Activated naive CD8-positive, alpha-beta T cell treated with anti-CD3 and anti-CD28 coated beads, Interleukin-2, amount 10 ng/mL, durations not matched to agents 7 days and 5 days (primary cell): ENCODE measurements at regions not wholly inside any gene's neighbourhood (a gene's known extent, or its start where the extent isn't known, plus 50 kb on each side); places are given as distances from the start of the nearest gene placed in this dataset.

Source experiments
- ATAC-seq: fragments of 150-1000 bp; cut with Tn5 transposase; one replicate; pipeline ENCODE4 v1.10.0; 2021; ENCODE audit warnings: low read depth, moderate library complexity
- POLR2A ChIA-PET: fragments of 350-600 bp; sonication (Branson Sonifier 250); formaldehyde crosslinking; loops from one replicate; lab custom pipeline; 2021; ENCODE audit warnings: antibody characterized with exemption; lab: Charles Lee
- DNase-seq: peaks from one replicate; pipeline ENCODE4 v3.0.0; 2021
- H3K27ac Mint-ChIP-seq: one replicate; pipeline ENCODE4 v1.8.0; 2022; ENCODE audit warnings: mild to moderate bottlenecking, mixed read lengths
- H3K27me3 Mint-ChIP-seq: one replicate; pipeline ENCODE4 v1.8.0; 2022; ENCODE audit warnings: mild to moderate bottlenecking, moderate library complexity, mixed read lengths
- H3K36me3 Mint-ChIP-seq: one replicate; pipeline ENCODE4 v1.8.0; 2021; ENCODE audit warnings: mild to moderate bottlenecking, mixed read lengths
- H3K4me1 Mint-ChIP-seq: one replicate; pipeline ENCODE4 v1.8.0; 2021; ENCODE audit warnings: mixed read lengths
- H3K4me3 Mint-ChIP-seq: one replicate; pipeline ENCODE4 v1.8.0; 2022; ENCODE audit warnings: mild to moderate bottlenecking, moderate library complexity, mixed read lengths
- H3K9me3 Mint-ChIP-seq: one replicate; pipeline ENCODE4 v1.8.0; 2021; ENCODE audit warnings: mixed read lengths

DNA sequence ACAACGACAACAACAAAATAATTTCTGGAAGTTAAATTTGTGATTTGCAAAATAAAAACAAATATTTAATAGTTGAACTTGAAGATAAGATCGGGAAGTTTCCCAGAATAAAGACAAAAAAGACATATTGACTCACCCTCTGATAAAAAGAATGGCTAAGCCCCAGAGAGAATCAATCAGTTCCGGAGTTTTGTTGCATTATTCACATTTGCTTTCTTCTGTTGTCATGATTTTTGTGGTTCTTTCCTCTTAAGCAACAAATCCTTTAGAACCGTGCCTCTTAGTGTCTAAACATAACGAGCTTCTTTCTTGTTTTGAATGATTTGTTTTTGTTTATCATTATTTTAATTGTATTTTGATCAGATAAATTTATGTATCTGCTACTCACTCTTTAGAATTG is 134.9 kb upstream of the ADRA1D start:
- H3K36me3 Mint-ChIP-seq: no peaks in the 10 kb centered on the region
- POLR2A ChIA-PET: no interaction called here
- no peak for ATAC-seq

DNA sequence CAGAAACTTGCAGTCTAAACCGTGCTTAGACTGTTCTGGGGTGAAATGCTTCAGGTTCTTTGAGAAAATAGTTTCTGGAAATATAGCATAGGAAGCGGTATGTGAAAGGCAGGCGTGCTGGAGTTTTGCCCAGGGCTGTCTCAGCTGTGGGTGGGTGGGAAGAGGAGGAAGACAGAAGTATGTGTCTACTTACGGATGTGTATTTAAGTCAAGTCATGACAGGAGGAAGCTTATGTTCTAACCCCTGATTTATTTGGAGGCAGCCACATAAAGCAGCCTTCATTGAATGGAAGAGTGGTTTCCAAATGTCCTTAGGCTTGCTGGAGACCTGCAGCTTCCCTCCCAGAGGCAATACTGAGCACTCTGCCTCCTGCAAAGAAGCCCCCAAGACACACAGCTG is 126.8 kb upstream of the ADRA1D start:
- peaks cover 23% of the 10 kb centered on the region for H3K4me1 Mint-ChIP-seq
- H3K4me3 Mint-ChIP-seq: no peak overlapping the region
- peaks cover 4% of the 10 kb centered on the region for H3K36me3 Mint-ChIP-seq
- POLR2A ChIA-PET: no interaction called here
- peaks cover 3% of the 10 kb centered on the region for H3K9me3 Mint-ChIP-seq
- H3K27me3 Mint-ChIP-seq: peaks cover 35% of the 10 kb centered on the region
- DNase-seq: no peak
- H3K27ac Mint-ChIP-seq: peak overlapping the region; percentile 14
- no peak for ATAC-seq

More for the DNA sequence above, 134.9 kb upstream of the ADRA1D start:
- DNase-seq: no peak
- no peak overlapping the region for H3K27ac Mint-ChIP-seq
- peaks cover 62% of the 10 kb centered on the region for H3K27me3 Mint-ChIP-seq
- peaks cover 2% of the 10 kb centered on the region for H3K4me1 Mint-ChIP-seq
- no peak overlapping the region for H3K4me3 Mint-ChIP-seq
- H3K9me3 Mint-ChIP-seq: peaks cover 3% of the 10 kb centered on the region

DNA sequence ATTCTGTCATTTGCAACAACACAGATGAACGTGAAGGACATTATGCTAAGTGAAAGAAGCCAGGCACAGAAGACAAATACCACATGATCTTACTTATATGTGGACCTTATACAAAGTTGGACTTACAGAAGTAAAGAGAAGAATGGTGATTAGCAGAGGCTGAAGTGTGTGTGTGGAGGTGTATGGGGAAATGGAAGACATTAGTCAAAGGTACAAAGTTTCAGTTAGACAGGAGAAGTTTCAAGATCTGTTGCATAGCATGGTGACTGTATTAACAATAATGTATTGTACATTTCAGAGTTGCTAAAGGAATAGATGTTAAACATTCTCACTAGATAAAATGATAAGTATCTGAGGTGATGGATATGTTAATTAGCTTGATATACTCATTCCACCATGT is 124.4 kb upstream of the ADRA1D start:
- Mint-ChIP-seq H3K4me1 (peaks cover 39% of the 10 kb centered on the region), H3K4me3 (no peak overlapping the region), H3K36me3 (peaks cover 11% of the 10 kb centered on the region), H3K9me3 (peaks cover 6% of the 10 kb centered on the region), H3K27ac (no peak overlapping the region), H3K27me3 (peaks cover 14% of the 10 kb centered on the region)
- DNase-seq (no peak), ATAC-seq (no peak)
- POLR2A ChIA-PET: no interaction called here

DNA sequence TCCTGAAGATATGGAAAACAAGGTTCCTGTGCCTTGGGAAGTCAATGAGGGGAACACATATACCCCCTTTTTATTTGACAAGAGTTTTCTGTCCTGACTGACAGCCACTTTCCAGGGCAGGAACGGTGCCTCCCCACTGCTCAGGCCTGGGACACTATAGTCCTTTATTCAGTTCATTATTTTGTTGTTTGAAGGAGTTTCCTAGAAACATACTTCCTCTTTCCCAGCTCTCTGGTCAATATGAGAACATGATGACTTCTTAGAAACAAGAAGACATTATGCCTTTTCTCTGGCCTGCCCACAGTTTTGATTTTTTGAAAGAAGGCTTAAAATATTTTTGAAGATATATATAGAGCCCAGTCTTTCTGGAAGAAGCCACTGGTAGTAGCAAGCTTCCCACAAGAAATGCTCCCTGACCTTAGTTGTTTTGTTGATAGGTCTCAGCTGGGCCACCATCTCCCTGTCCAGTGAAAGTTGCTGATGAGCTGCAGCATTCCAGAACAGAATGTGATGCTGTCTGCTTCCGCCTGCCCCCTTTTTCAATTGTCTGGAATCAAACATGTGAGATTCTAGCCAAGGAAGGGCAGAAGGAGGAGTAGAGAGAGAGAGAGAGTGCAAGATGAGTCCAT is 122.7 kb upstream of the ADRA1D start:
- Mint-ChIP-seq H3K36me3 (peaks cover 12% of the 10 kb centered on the region), H3K27ac (no peak overlapping the region), H3K27me3 (peaks cover 6% of the 10 kb centered on the region), H3K4me3 (no peak overlapping the region), H3K4me1 (peaks cover 38% of the 10 kb centered on the region), H3K9me3 (peaks cover 6% of the 10 kb centered on the region)
- no peak for DNase-seq
- POLR2A ChIA-PET: interaction anchor here (0.6 kb wide), 1 partner anchor 1202 kb away, joined by 6 read pairs; no protein-coding TSS in a partner anchor
- ATAC-seq: no peak

DNA sequence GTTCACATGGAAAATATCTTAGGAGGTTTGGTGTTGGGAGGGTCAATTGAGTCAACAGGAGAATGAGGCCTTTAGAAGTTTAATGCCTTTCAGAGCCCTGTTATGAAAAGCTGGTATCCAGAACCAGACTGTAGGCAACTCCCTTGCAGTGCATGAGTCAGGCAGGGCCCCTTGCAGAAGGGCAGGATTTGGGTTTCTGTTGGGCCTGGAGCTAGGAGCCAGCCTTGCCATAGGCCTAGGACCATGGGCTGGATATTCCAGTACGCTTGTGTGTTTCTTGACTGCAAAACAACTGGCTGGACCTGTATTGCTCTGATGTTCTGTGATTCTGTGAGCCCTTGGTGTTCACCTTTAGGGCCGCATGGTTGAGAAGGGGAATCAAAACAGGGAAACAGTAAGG is 121.8 kb upstream of the ADRA1D start:
- DNase-seq: no peak
- Mint-ChIP-seq H3K9me3 (peaks cover 6% of the 10 kb centered on the region), H3K27me3 (peaks cover 3% of the 10 kb centered on the region), H3K36me3 (peaks cover 16% of the 10 kb centered on the region), H3K4me1 (peaks cover 36% of the 10 kb centered on the region), H3K27ac (peak overlapping the region; percentile 89), H3K4me3 (no peak overlapping the region)
- POLR2A ChIA-PET: interaction anchor here (0.6 kb wide), 1 partner anchor 551 kb away, joined by 4 read pairs; the partner anchor contains the start of gene AP5S1
- ATAC-seq: no peak

DNA sequence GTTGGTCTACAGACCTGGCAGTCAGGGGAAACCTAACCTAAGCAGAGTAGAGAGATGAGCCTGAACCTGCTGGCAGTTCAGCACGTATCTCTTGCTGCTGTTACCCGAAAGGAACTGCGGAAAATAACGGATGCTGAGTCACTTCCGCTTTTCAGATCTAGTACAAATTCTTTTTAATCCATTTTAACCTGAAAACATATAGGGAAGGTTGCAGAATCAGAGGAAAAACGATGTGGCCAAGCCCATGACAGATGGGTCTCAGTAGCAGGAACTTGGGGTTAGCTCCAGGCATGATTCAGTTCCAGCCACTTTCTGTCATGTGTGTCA is 120.7 kb upstream of the ADRA1D start:
- peak overlapping the region; percentile 49 for H3K4me3 Mint-ChIP-seq
- peaks cover 19% of the 10 kb centered on the region for H3K36me3 Mint-ChIP-seq
- H3K9me3 Mint-ChIP-seq: peaks cover 8% of the 10 kb centered on the region
- H3K4me1 Mint-ChIP-seq: peaks cover 31% of the 10 kb centered on the region
- H3K27me3 Mint-ChIP-seq: peaks cover 2% of the 10 kb centered on the region
- ATAC-seq (peak; percentile 96), DNase-seq (peak; percentile 40)
- peak overlapping the region; percentile 89 for H3K27ac Mint-ChIP-seq
- POLR2A ChIA-PET: no interaction called here

DNA sequence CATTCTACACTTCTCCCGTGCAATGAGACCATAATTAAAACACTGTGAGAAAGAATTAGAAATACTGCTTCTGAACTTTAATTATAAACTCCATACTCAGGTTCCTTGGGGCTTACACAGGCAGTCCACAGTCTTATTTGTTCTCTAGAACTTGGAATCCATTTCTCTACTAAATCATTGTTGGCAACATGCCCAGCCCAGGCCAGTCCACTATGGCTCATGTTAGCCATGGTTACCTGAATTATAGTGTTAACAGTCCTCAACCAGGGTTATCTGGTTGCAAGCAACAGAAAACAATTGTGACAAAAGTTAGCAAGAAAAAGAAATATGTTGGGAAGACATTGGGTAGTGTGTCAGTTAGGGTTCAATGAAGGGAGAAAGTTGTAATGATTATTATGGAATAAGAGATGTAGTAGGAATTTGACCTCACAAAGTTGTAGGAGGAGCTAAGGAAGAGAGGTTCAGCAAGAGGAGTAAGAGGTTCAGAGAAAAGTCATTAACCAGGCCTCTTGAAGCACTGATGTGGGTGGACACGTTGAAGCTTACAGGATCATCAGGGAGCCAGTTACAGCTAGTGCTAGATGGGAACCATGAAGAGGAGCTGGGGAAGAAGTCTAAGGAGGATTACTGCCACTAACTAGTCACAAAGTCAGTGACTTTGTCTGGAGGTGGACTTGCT is 120.2 kb upstream of the ADRA1D start:
- Mint-ChIP-seq H3K9me3 (peaks cover 8% of the 10 kb centered on the region), H3K36me3 (peaks cover 19% of the 10 kb centered on the region), H3K4me3 (peak overlapping the region; percentile 49), H3K27ac (peak overlapping the region; percentile 89), H3K27me3 (peaks cover 2% of the 10 kb centered on the region), H3K4me1 (peaks cover 31% of the 10 kb centered on the region)
- POLR2A ChIA-PET: no interaction called here
- DNase-seq (no peak), ATAC-seq (peak; percentile 63)

DNA sequence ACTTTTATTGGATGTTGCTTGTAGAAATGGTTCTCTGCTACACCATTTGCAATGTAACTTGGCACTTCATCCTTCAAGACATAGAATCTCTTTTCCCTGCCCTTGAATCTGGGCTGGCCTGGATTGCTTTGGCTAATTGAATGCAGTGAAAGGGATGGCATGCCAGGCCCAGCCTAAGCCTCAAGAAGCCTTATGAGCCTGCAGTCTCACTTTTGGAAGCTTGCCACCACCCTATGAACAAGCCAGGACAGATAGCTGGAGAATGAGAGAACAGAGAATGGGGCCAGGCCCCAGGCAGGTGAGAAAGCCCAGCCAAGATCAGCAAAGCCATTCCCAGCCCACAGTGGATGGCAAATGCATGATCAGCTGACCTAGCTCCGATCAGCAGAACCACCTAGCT is 117.0 kb upstream of the ADRA1D start:
- peaks cover 17% of the 10 kb centered on the region for H3K36me3 Mint-ChIP-seq
- ATAC-seq (no peak), DNase-seq (no peak)
- H3K27me3 Mint-ChIP-seq: peaks cover 2% of the 10 kb centered on the region
- H3K27ac Mint-ChIP-seq: no peak overlapping the region
- peaks cover 5% of the 10 kb centered on the region for H3K9me3 Mint-ChIP-seq
- POLR2A ChIA-PET: no interaction called here
- H3K4me3 Mint-ChIP-seq: no peak overlapping the region
- peaks cover 22% of the 10 kb centered on the region for H3K4me1 Mint-ChIP-seq

DNA sequence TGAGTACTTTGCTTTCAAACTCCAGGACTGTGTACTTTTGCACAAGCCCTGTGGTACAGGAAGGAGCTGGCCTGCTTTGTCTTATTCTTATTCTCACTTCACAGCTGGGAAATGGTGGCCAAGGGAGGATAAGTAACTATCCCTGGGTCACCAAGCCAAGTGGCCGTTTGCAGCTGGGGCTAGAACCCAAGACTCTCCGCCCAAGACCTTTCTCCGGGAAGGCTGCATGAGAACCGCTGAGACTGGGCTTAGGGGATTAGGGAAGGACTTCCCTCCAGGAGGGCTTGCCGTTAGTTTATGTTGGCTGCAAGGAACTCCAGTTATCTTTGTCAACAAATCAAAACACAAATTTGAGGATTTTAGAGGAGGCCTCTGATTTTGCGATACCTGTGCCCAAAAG is 109.5 kb upstream of the ADRA1D start:
- Mint-ChIP-seq H3K36me3 (peaks cover 2% of the 10 kb centered on the region), H3K9me3 (peaks cover under 1% of the 10 kb centered on the region), H3K4me3 (no peak overlapping the region), H3K27me3 (peaks cover 12% of the 10 kb centered on the region), H3K4me1 (no peaks in the 10 kb centered on the region), H3K27ac (no peak overlapping the region)
- ATAC-seq (no peak), DNase-seq (no peak)
- POLR2A ChIA-PET: no interaction called here

DNA sequence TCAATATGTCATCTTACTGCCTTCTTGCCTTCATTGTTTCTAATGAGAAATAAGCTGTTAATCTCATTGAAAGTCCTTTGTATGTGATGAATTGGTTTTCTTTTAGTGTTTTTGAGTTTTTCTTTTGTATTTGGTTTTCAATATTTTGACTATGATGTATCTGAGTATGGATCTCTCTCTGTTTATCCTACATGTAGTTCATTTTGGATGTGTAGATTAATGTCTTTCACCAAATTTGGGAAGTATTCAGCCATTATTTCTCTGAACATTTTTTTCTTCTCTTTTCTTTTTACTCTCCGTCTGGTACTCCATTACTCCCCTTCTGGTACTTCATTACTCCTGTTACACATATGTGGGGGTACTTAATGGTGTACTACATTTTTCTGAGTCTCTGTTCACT is 103.3 kb upstream of the ADRA1D start:
- POLR2A ChIA-PET: no interaction called here
- H3K4me1 Mint-ChIP-seq: no peaks in the 10 kb centered on the region
- no peak overlapping the region for H3K4me3 Mint-ChIP-seq
- ATAC-seq (no peak), DNase-seq (no peak)
- peaks cover 39% of the 10 kb centered on the region for H3K27me3 Mint-ChIP-seq
- no peak overlapping the region for H3K27ac Mint-ChIP-seq
- H3K9me3 Mint-ChIP-seq: peaks cover 7% of the 10 kb centered on the region
- H3K36me3 Mint-ChIP-seq: no peaks in the 10 kb centered on the region

DNA sequence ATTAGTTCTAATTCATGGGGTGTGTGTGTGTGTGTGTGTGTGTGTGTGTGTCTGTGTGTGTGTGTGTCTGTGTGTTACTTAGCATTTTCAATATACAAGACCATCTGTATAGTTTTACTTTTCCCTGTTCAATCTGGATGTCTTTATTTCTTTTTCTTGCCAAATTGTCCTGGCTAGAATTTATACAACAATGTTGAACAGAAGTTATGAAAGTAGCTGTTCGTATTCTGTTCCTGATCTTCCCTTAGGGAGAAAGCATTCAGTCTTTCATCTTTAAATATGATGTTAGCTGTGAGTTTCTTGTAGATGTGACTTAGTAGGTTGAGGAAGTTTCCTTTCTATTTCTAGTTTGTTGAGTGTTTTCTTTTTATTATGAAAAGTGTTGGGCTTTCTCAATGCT is 101.0 kb upstream of the ADRA1D start:
- ATAC-seq (no peak), DNase-seq (no peak)
- Mint-ChIP-seq H3K4me3 (no peak overlapping the region), H3K27me3 (peaks cover 47% of the 10 kb centered on the region), H3K36me3 (no peaks in the 10 kb centered on the region), H3K4me1 (no peaks in the 10 kb centered on the region), H3K27ac (no peak overlapping the region), H3K9me3 (peaks cover 7% of the 10 kb centered on the region)
- POLR2A ChIA-PET: no interaction called here

DNA sequence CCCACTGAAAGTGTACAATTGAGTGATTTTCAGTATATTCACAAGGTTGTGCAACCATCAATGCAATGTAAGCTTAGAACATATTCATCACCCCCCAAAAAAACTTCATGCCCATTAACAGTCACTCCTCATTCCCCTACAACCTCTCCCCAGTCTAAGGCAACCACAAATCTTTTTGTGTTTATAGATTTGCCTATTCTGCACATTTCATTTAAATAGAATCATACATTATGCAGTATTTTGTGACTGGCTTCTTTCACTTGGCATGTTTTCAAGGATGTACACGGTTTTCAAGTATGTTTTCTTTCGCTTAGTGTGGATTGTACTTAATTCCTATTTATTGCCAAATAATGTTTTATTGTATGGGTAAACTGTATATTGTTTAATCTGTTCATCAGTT is 95.6 kb upstream of the ADRA1D start:
- DNase-seq (no peak), ATAC-seq (no peak)
- Mint-ChIP-seq H3K27me3 (peaks cover 70% of the 10 kb centered on the region), H3K4me1 (no peaks in the 10 kb centered on the region), H3K9me3 (no peaks in the 10 kb centered on the region), H3K4me3 (no peak overlapping the region), H3K36me3 (no peaks in the 10 kb centered on the region), H3K27ac (no peak overlapping the region)
- POLR2A ChIA-PET: no interaction called here

DNA sequence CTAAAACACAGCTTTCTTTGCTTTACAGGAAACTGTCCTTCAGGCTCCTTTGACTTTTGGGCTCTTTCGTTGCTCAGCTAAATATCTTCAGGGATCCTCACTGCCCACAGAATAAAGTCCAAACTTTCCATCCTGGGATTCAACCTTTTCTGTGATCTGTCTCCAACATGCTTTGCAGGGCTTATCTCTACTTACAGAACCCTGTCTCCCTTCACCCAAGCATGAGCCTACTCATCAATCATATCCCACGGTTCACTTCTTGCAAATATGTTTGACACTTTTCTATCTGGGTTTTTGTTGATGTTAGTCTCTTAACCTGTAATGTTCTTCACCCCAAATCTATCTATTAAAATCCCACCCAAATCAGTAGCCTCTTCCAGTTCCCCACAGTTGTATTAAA is 93.5 kb upstream of the ADRA1D start:
- DNase-seq: no peak
- POLR2A ChIA-PET: no interaction called here
- H3K9me3 Mint-ChIP-seq: no peaks in the 10 kb centered on the region
- no peaks in the 10 kb centered on the region for H3K36me3 Mint-ChIP-seq
- peaks cover 63% of the 10 kb centered on the region for H3K27me3 Mint-ChIP-seq
- no peak overlapping the region for H3K27ac Mint-ChIP-seq
- H3K4me3 Mint-ChIP-seq: no peak overlapping the region
- no peak for ATAC-seq
- no peaks in the 10 kb centered on the region for H3K4me1 Mint-ChIP-seq

DNA sequence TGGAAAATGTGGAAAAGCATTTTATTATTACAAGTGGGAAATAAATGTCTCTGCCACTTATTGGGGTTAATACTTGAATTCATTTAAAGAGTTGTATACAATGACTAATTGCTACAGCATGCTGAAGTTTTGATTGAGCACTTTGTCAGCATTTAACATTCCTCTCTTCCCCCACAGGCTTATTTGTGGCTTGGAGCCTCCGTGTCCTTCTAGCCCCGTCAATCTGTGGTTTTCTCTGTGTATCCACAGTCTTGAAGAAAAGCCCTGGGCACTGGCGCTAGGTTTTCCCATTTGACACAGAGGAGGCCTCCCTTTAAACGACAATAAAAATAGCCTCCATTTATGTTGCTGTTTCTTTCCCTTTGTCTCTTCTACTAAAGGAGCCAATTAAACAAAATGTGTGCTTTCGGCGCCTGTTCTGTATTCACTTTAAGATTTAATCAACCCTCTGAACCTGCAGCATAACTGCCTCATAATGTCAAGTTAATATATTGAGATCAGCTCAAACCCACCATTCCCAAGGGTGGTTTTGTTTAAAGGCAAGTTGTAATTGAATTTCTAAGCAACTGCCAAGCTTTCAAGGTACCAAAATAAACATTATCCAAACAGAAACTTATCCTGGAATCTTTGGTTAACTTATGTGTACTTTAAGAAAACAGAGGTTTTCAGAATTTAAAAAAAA is 92.9 kb upstream of the ADRA1D start:
- H3K4me3 Mint-ChIP-seq: no peak overlapping the region
- DNase-seq (no peak), ATAC-seq (no peak)
- H3K27me3 Mint-ChIP-seq: peaks cover 62% of the 10 kb centered on the region
- no peaks in the 10 kb centered on the region for H3K4me1 Mint-ChIP-seq
- H3K9me3 Mint-ChIP-seq: no peaks in the 10 kb centered on the region
- H3K27ac Mint-ChIP-seq: no peak overlapping the region
- no peaks in the 10 kb centered on the region for H3K36me3 Mint-ChIP-seq
- POLR2A ChIA-PET: no interaction called here
